Adrenal gland (tissue), 9 donors: ENCODE measurements at regions not wholly inside any gene's neighbourhood (a gene's known extent, or its start where the extent isn't known, plus 50 kb on each side); places are given as distances from the start of the nearest gene placed in this dataset.

ENCODE experiments used
- DNase-seq, 7 donors: peaks; one replicate each; pipeline ENCODE4 v3.0.0-alpha.2; 2019 to 2020
- H3K27ac ChIP-seq, 5 donors: fragments of 200-600 bp; sonication (generic) in 4 of 5; 1 replicate in 3 of 5; 2 replicates in 2 of 5; pipeline versions ENCODE4 v1.5.1 to v1.8.0; 2016 to 2020; ENCODE audit warnings: mild to moderate bottlenecking in 1 of 5
- H3K27me3 ChIP-seq: fragments of 200-600 bp; 2 replicates; pipeline ENCODE4 v1.8.0; 2021
- H3K36me3 ChIP-seq, 2 donors: fragments of 200-600 bp; replicated peaks in 1 of 2; 1 replicate in 1 of 2; 2 replicates in 1 of 2; pipeline versions ENCODE4 v1.5.1 to v1.8.0; 2018 to 2022
- H3K4me1 ChIP-seq, 2 donors: fragments of 200-600 bp; replicated peaks in 1 of 2; 1 replicate in 1 of 2; 2 replicates in 1 of 2; pipeline versions ENCODE4 v1.5.1 to v1.8.0; 2018 to 2021
- H3K4me3 ChIP-seq, 4 donors: fragments of 200-600 bp; sonication (generic) in 3 of 4; one replicate each; pipeline ENCODE4 v1.5.1; 2016 to 2018
- H3K9me3 ChIP-seq, 3 donors: fragments of 200-600 bp; sonication (generic) in 1 of 3; replicated peaks in 1 of 3; 1 replicate in 2 of 3; 2 replicates in 1 of 3; pipeline versions ENCODE4 v1.5.1 to v1.8.0; 2016 to 2021
- POLR2A ChIP-seq, 2 donors: fragments of 450-650 bp; IDR thresholded peaks; one replicate each; pipeline ENCODE4 v1.6.1; 2017; ENCODE audit warnings: antibody characterized with exemption in 2 of 2, mild to moderate bottlenecking in 2 of 2, moderate library complexity in 1 of 2
- WGBS, 4 donors: extraction: QIAGEN DNeasy Blood & Tissue Kit in 2 of 4; methylation state at CpG; one replicate each; pipeline versions ENCODE4 v1.1.5 to v1.1.7; 2013 to 2017; 5-methylcytosine and 5-hydroxymethylcytosine counted together
- intact Hi-C, 2 donors: fragments of 100-400 bp; cut with DNase I; formaldehyde crosslinking; loops; one replicate each; pipeline versions ENCODE4 v1.14.1 to v1.15.0; 2022 to 2023
- TF ChIP-seq, protein P1 (sequence below), 6 experiments: fragments of 450-650 bp in 4 of 6; fragments of 200-600 bp in 2 of 6; sonication (generic) in 1 of 6; IDR thresholded peaks; 1 replicate in 5 of 6; 2 replicates in 1 of 6; pipeline versions ENCODE4 v1.5.1 to v1.8.0; 2016 to 2021; ENCODE audit warnings: antibody characterized with exemption in 6 of 6, mild to moderate bottlenecking in 2 of 6, moderate library complexity in 1 of 6
- donor health status: healthy with polysubstance abuse.
- donor health status: Bipolar disorder and iron deficiency.
- donor health status: DM: yes; HTN: yes; CAD: no.
- donor health status: DM: no; HTN: no; CAD: no.
- donor health status: DM: no; HTN: no; CAD: no.

DNA sequence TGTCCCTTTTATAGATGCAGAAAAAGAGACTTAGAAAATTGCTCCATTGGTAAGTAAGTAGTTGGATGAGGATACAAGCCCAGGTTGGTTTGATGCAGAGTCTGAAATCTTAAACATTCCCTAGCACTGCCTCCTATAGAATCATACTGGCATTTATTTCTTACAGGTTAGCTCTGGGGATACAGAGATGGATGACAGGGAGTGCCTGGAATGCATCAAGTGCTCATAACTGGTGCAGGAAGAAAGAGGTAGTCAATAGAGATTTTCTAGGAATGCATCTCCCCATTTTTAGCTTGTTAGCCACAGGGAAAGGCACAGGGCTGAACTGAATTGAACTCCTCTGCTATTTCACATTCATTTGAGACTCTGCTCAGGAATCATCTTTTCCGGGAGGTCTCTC is 269.0 kb upstream of the USP24 start:
- H3K9me3 ChIP-seq, result no peaks in the 10 kb centered on the region
- 62 to 93% (median 69%) methylated on average over 1 of the region's 1 CpG for WGBS, 4 donors
- H3K4me3 ChIP-seq, result no peak overlapping the region
- no peak for TF ChIP-seq POLR2A (IDR thresholded peaks at IDR 0.05)
- TF ChIP-seq, protein P1, sequence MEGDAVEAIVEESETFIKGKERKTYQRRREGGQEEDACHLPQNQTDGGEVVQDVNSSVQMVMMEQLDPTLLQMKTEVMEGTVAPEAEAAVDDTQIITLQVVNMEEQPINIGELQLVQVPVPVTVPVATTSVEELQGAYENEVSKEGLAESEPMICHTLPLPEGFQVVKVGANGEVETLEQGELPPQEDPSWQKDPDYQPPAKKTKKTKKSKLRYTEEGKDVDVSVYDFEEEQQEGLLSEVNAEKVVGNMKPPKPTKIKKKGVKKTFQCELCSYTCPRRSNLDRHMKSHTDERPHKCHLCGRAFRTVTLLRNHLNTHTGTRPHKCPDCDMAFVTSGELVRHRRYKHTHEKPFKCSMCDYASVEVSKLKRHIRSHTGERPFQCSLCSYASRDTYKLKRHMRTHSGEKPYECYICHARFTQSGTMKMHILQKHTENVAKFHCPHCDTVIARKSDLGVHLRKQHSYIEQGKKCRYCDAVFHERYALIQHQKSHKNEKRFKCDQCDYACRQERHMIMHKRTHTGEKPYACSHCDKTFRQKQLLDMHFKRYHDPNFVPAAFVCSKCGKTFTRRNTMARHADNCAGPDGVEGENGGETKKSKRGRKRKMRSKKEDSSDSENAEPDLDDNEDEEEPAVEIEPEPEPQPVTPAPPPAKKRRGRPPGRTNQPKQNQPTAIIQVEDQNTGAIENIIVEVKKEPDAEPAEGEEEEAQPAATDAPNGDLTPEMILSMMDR (IDR thresholded peaks at IDR 0.05), result no peak
- no peaks in the 10 kb centered on the region for H3K36me3 ChIP-seq
- DNase-seq, result no peak
- H3K4me1 ChIP-seq, result no peaks in the 10 kb centered on the region
- intact Hi-C loops, result no loop called here
- H3K27ac ChIP-seq, result no peak overlapping the region
- no peaks in the 10 kb centered on the region for H3K27me3 ChIP-seq

DNA sequence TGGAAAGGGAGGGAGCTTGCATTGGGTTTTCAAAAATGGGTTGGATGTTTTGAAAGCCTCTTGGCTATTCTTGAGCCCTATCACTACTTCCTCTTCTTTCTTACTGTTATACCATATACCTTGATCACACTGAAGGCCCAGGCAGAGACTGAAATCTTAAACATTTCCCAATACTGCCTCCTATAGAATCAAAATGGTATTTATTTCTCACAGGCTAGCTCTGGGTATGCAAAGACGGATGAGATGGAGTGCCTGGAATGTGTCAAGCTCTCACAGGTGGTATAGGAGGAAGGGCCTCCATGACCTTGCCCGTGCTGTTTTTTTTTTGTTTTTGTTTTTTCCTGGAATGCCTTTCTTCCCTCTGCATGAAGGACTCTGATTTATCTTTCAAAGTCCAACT is 268.4 kb upstream of the USP24 start:
- WGBS, 4 donors, result 53 to 63% (median 58%) methylated on average over 2 of the region's 2 CpGs
- Histone ChIP-seq H3K4me1 (no peaks in the 10 kb centered on the region), H3K4me3 (no peak overlapping the region), H3K36me3 (no peaks in the 10 kb centered on the region), H3K9me3 (no peaks in the 10 kb centered on the region), H3K27me3 (no peaks in the 10 kb centered on the region), H3K27ac (no peak overlapping the region)
- intact Hi-C loops, result no loop called here
- TF ChIP-seq, protein P1 (IDR thresholded peaks at IDR 0.05), result no peak
- TF ChIP-seq POLR2A (IDR thresholded peaks at IDR 0.05), result no peak
- no peak for DNase-seq

DNA sequence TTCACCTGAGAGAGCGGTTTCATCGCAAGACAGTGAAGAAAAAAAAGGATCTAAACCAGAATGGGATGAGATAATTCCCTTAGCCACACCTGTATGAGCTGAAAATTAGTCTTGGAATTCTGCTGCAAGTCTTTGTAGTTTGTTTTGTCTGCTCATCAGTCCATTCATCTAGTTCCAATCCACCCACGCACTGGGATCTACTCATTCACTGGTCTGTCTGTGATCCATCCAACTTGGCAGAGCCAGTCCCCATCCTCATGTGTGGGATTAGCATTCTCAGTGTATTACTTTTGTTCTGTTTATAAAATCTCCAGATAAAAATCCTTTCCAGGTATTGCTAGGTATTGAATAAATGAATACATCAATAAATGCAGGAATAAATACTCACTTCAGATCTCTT is 266.5 kb upstream of the USP24 start:
- Histone ChIP-seq H3K36me3 (no peaks in the 10 kb centered on the region), H3K4me3 (no peak overlapping the region), H3K4me1 (no peaks in the 10 kb centered on the region), H3K27me3 (no peaks in the 10 kb centered on the region), H3K27ac (no peak overlapping the region), H3K9me3 (no peaks in the 10 kb centered on the region)
- TF ChIP-seq POLR2A (IDR thresholded peaks at IDR 0.05), result no peak
- TF ChIP-seq, protein P1 (IDR thresholded peaks at IDR 0.05), result no peak
- intact Hi-C loops, result no loop called here
- no peak for DNase-seq
- WGBS, 4 donors, result 83 to 91% (median 88%) methylated on average over 3 of the region's 3 CpGs

DNA sequence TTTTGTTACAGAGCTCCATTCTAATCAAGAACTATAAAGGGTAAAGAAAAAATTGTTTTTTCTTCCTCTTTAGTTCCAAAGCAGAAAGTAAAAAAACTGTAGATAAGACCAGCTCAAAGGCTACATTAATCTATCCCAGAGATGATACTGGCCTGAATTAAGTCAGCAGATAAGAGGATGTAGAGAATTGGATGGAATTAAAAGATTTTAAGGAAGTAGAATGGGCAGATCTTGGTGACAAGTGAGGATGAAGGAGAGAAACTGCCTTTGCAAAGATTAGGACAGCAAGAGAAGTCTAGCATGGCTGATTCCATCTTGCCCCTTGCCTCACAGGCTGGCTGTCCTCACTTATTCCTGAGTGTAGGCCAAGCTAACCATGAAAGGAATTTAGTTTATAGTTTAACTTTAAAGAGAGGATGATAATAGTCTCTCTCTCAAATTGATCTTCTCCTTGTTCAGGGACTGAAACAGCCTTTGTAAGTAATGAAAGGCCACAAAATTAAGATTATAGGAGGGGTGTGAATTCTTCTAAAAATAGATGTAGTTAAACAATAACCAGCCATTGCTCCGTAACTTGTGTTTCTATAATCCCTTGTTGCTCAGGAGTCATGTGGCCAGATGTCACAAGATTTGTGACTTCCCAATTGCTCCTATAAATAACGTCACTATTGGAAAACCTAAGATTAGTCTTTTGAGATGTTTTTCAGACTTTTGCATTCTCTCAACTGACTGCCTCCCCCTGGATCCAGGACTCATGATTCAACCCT is 265.0 kb upstream of the USP24 start:
- Histone ChIP-seq H3K27me3 (no peaks in the 10 kb centered on the region), H3K9me3 (no peaks in the 10 kb centered on the region), H3K27ac (no peak overlapping the region), H3K4me3 (no peak overlapping the region), H3K4me1 (no peaks in the 10 kb centered on the region), H3K36me3 (no peaks in the 10 kb centered on the region)
- no peak for DNase-seq
- TF ChIP-seq, protein P1 (IDR thresholded peaks at IDR 0.05), result no peak
- no peak for TF ChIP-seq POLR2A (IDR thresholded peaks at IDR 0.05)
- intact Hi-C loops, result no loop called here
- 56 to 78% (median 59%) methylated on average over 2 of the region's 2 CpGs for WGBS, 4 donors
